ENCODE measurements at regions not wholly inside any gene's neighbourhood (a gene's known extent, or its start where the extent isn't known, plus 50 kb on each side); places are given as distances from the start of the nearest gene placed in this dataset.

DNA sequence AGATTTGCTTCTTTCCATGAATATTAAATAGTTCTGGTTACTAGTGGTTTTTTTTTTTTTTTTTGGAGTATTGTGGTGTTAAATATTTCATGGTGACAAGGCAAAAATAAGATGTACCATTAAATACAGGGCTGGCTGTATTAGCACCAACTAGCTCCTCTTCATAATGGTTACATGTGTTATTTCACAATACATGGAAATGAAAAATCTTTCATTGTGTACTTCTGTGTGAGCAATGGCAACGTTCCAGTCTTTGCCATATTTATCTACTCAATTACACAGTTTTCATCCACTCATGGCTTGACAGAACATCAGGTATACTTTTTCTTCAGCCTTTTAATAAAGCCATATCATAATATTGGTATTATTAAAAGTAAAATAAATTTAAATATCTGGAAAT lies 394.7 kb upstream of the GRM3 start:
- Mint-ChIP-seq H3K27me3 (ENCODE audit: insufficient read depth) (no peaks in the 10 kb centered on the region), H3K9me3 (peaks cover 42% of the 10 kb centered on the region), H3K36me3 (ENCODE audit: low read depth) (no peaks in the 10 kb centered on the region), H3K4me1 (ENCODE audit: low read depth) (no peaks in the 10 kb centered on the region), H3K4me3 (no peak overlapping the region), H3K27ac (no peak overlapping the region)
- DNase-seq, result no peak
- TF ChIP-seq, protein P1, sequence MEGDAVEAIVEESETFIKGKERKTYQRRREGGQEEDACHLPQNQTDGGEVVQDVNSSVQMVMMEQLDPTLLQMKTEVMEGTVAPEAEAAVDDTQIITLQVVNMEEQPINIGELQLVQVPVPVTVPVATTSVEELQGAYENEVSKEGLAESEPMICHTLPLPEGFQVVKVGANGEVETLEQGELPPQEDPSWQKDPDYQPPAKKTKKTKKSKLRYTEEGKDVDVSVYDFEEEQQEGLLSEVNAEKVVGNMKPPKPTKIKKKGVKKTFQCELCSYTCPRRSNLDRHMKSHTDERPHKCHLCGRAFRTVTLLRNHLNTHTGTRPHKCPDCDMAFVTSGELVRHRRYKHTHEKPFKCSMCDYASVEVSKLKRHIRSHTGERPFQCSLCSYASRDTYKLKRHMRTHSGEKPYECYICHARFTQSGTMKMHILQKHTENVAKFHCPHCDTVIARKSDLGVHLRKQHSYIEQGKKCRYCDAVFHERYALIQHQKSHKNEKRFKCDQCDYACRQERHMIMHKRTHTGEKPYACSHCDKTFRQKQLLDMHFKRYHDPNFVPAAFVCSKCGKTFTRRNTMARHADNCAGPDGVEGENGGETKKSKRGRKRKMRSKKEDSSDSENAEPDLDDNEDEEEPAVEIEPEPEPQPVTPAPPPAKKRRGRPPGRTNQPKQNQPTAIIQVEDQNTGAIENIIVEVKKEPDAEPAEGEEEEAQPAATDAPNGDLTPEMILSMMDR (IDR thresholded peaks at IDR 0.05), result no peak

GRCh38 chr7:86243171-86243570 lies 400.5 kb upstream of the GRM3 start:
- TF ChIP-seq, protein P1 (IDR thresholded peaks at IDR 0.05), result no peak
- no peak for DNase-seq
- H3K27me3 Mint-ChIP-seq (ENCODE audit: insufficient read depth), result no peaks in the 10 kb centered on the region
- no peaks in the 10 kb centered on the region for H3K36me3 Mint-ChIP-seq (ENCODE audit: low read depth)
- H3K27ac Mint-ChIP-seq, result no peak overlapping the region
- no peaks in the 10 kb centered on the region for H3K4me1 Mint-ChIP-seq (ENCODE audit: low read depth)
- no peak overlapping the region for H3K4me3 Mint-ChIP-seq
- peaks cover 24% of the 10 kb centered on the region for H3K9me3 Mint-ChIP-seq

DNA sequence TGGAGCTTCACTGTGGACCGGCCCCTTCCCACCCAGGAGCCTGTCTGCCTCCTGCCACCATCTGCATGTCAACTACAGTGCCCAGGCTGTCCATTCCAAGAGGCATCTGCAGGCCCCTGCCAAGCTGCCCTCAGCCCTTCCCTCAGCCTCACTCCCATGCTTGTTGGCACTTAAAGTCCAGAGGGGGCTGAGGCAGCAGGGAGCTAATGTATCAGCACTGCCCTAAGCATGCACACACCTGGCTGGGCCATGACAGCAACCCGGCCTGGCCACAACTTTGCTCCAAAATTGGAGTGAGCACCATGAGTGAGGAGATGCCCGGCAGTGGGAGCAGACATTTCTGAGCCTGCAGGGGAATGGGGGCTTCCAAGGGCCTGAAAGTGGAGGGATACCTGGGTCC lies 417.5 kb upstream of the GRM3 start:
- H3K36me3 Mint-ChIP-seq (ENCODE audit: low read depth), result peaks cover 10% of the 10 kb centered on the region; the same call in 1 of the 2 replicates
- DNase-seq, result no peak
- TF ChIP-seq, protein P1 (IDR thresholded peaks at IDR 0.05), result no peak
- H3K27me3 Mint-ChIP-seq (ENCODE audit: insufficient read depth), result no peaks in the 10 kb centered on the region
- no peak overlapping the region for H3K4me3 Mint-ChIP-seq
- no peak overlapping the region for H3K27ac Mint-ChIP-seq
- no peaks in the 10 kb centered on the region for H3K4me1 Mint-ChIP-seq (ENCODE audit: low read depth)
- H3K9me3 Mint-ChIP-seq, result peaks cover 36% of the 10 kb centered on the region

DNA sequence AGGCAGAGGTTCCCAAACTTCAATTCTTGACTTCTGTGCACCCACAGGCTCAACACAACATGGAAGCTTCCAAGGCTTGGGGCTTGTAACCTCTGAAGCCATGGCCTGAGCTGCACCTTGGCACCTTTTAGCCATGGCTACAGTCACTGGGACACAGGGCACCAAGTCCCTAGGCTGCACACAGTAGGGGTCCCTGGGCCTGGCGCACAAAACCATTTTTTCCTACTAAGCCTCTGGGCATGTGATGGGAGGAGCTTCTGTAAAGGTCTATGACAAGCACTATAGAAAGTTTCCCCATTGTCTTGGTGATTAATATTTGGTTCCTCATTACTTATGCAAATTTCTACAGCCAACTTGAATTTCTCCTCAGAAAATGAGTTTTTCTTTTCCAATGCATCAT lies 420.9 kb upstream of the GRM3 start:
- Mint-ChIP-seq H3K4me3 (no peak overlapping the region), H3K4me1 (ENCODE audit: low read depth) (no peaks in the 10 kb centered on the region), H3K27me3 (ENCODE audit: insufficient read depth) (no peaks in the 10 kb centered on the region), H3K27ac (no peak overlapping the region), H3K9me3 (peaks cover 29% of the 10 kb centered on the region), H3K36me3 (ENCODE audit: low read depth) (peaks cover 5% of the 10 kb centered on the region; the same call in 1 of the 2 replicates)
- TF ChIP-seq, protein P1 (IDR thresholded peaks at IDR 0.05), result no peak
- DNase-seq, result no peak

GRCh38 chr7:86214734-86215133 lies 429.0 kb upstream of the GRM3 start:
- Mint-ChIP-seq H3K27ac (no peak overlapping the region), H3K4me3 (no peak overlapping the region), H3K4me1 (ENCODE audit: low read depth) (no peaks in the 10 kb centered on the region), H3K9me3 (peaks cover 9% of the 10 kb centered on the region), H3K36me3 (ENCODE audit: low read depth) (no peaks in the 10 kb centered on the region), H3K27me3 (ENCODE audit: insufficient read depth) (no peaks in the 10 kb centered on the region)
- DNase-seq, result no peak
- TF ChIP-seq, protein P1 (IDR thresholded peaks at IDR 0.05), result no peak

GRCh38 chr7:86212976-86213375 lies 430.7 kb upstream of the GRM3 start:
- TF ChIP-seq, protein P1 (IDR thresholded peaks at IDR 0.05), result no peak
- Mint-ChIP-seq H3K36me3 (ENCODE audit: low read depth) (no peaks in the 10 kb centered on the region), H3K27me3 (ENCODE audit: insufficient read depth) (no peaks in the 10 kb centered on the region), H3K4me3 (no peak overlapping the region), H3K27ac (no peak overlapping the region), H3K9me3 (peaks cover 8% of the 10 kb centered on the region), H3K4me1 (ENCODE audit: low read depth) (no peaks in the 10 kb centered on the region)
- no peak for DNase-seq
